ENCODE measurements at regions not wholly inside any gene's neighbourhood (a gene's known extent, or its start where the extent isn't known, plus 50 kb on each side); places are given as distances from the start of the nearest gene placed in this dataset.

- H3K27ac Mint-ChIP-seq = no peak overlapping the region
- ATAC-seq (ENCODE audit: poor library complexity) (no peak), DNase-seq (no peak)
- H3K36me3 ChIP-seq (ENCODE audit: insufficient read depth, low read length) = no peaks in the 10 kb centered on the region
- H3K9me3 Mint-ChIP-seq = no peaks in the 10 kb centered on the region
- TF ChIP-seq CTCF (IDR thresholded peaks at IDR 0.05) = no peak
- no peak overlapping the region for H3K27ac ChIP-seq (ENCODE audit: low read depth in 1 of 2, low read length in 2 of 2)
- intact Hi-C loops (cut with DNase I, micrococcal nuclease) = no loop called here
- H3K27me3 ChIP-seq (ENCODE audit: control insufficient read depth in 1 of 2, insufficient read depth in 2 of 2, low read length in 2 of 2) = no peaks in the 10 kb centered on the region
- no peaks in the 10 kb centered on the region for H3K36me3 Mint-ChIP-seq (ENCODE audit: low read depth)
- CTCF ChIA-PET = no interaction called here
- no peaks in the 10 kb centered on the region for H3K4me1 ChIP-seq (ENCODE audit: insufficient read depth, low read length)
- peaks cover 0 to 3% of the 10 kb centered on the region in 2 experiments for H3K9me3 ChIP-seq (ENCODE audit: control insufficient read depth in 1 of 2, insufficient read depth in 1 of 2, low read length in 2 of 2)
- POLR2A ChIA-PET = no interaction called here
- H3K4me1 Mint-ChIP-seq (ENCODE audit: low read depth) = no peaks in the 10 kb centered on the region
- no peaks in the 10 kb centered on the region for H3K27me3 Mint-ChIP-seq
- no peak overlapping the region for H3K4me3 ChIP-seq (ENCODE audit: low read length)
- no peak overlapping the region for H3K4me3 Mint-ChIP-seq
Observed at GRCh38 chr20:57043091-57043490, 223.3 kb downstream of the BMP7 start.

- H3K4me3 ChIP-seq (ENCODE audit: low read length) = no peak overlapping the region
- no peaks in the 10 kb centered on the region for H3K9me3 Mint-ChIP-seq
- H3K4me1 ChIP-seq (ENCODE audit: insufficient read depth, low read length) = no peaks in the 10 kb centered on the region
- ChIA-PET CTCF (no interaction called here), POLR2A (no interaction called here)
- H3K9me3 ChIP-seq (ENCODE audit: control insufficient read depth in 1 of 2, insufficient read depth in 1 of 2, low read length in 2 of 2) = peaks cover 0 to 6% of the 10 kb centered on the region in 2 experiments
- H3K27me3 ChIP-seq (ENCODE audit: control insufficient read depth in 1 of 2, insufficient read depth in 2 of 2, low read length in 2 of 2) = no peaks in the 10 kb centered on the region
- no peak overlapping the region for H3K4me3 Mint-ChIP-seq
- no peak overlapping the region for H3K27ac Mint-ChIP-seq
- TF ChIP-seq CTCF (IDR thresholded peaks at IDR 0.05) = no peak
- ATAC-seq (ENCODE audit: poor library complexity) (no peak), DNase-seq (no peak)
- no peaks in the 10 kb centered on the region for H3K36me3 ChIP-seq (ENCODE audit: insufficient read depth, low read length)
- no peaks in the 10 kb centered on the region for H3K36me3 Mint-ChIP-seq (ENCODE audit: low read depth)
- H3K27me3 Mint-ChIP-seq = no peaks in the 10 kb centered on the region
- no peaks in the 10 kb centered on the region for H3K4me1 Mint-ChIP-seq (ENCODE audit: low read depth)
- no peak overlapping the region for H3K27ac ChIP-seq (ENCODE audit: low read depth in 1 of 2, low read length in 2 of 2)
- intact Hi-C loops (cut with DNase I, micrococcal nuclease) = no loop called here
Observed at GRCh38 chr20:57043669-57044268, 222.7 kb downstream of the BMP7 start.

GRCh38 chr20:57047281-57048026, 219.0 kb downstream of the BMP7 start:
- H3K4me3 Mint-ChIP-seq = no peak overlapping the region
- ATAC-seq (ENCODE audit: poor library complexity) (no peak), DNase-seq (no peak)
- H3K27me3 ChIP-seq (ENCODE audit: control insufficient read depth in 1 of 2, insufficient read depth in 2 of 2, low read length in 2 of 2) = peaks cover 0 to 2% of the 10 kb centered on the region in 2 experiments
- POLR2A ChIA-PET = no interaction called here
- no peak overlapping the region for H3K27ac Mint-ChIP-seq
- H3K27ac ChIP-seq (ENCODE audit: low read depth in 1 of 2, low read length in 2 of 2) = no peak overlapping the region
- no peaks in the 10 kb centered on the region for H3K36me3 Mint-ChIP-seq (ENCODE audit: low read depth)
- no peaks in the 10 kb centered on the region for H3K36me3 ChIP-seq (ENCODE audit: insufficient read depth, low read length)
- TF ChIP-seq CTCF (IDR thresholded peaks at IDR 0.05) = no peak
- no peaks in the 10 kb centered on the region for H3K9me3 Mint-ChIP-seq
- no peaks in the 10 kb centered on the region for H3K4me1 Mint-ChIP-seq (ENCODE audit: low read depth)
- no peak overlapping the region for H3K4me3 ChIP-seq (ENCODE audit: low read length)
- peaks cover 0 to 11% of the 10 kb centered on the region in 2 experiments for H3K9me3 ChIP-seq (ENCODE audit: control insufficient read depth in 1 of 2, insufficient read depth in 1 of 2, low read length in 2 of 2)
- no peaks in the 10 kb centered on the region for H3K4me1 ChIP-seq (ENCODE audit: insufficient read depth, low read length)
- CTCF ChIA-PET = no interaction called here
- H3K27me3 Mint-ChIP-seq = peaks cover 6% of the 10 kb centered on the region
- intact Hi-C loops (cut with DNase I, micrococcal nuclease) = loop anchor here in 1 of 2 experiments (5.0 kb wide), 1 partner anchor 500 kb away; no protein-coding TSS in a partner anchor

All from CD4-positive, alpha-beta T cell (primary cell).